Loucy (cell line): ENCODE measurements at regions not wholly inside any gene's neighbourhood (a gene's known extent, or its start where the extent isn't known, plus 50 kb on each side); places are given as distances from the start of the nearest gene placed in this dataset.

ENCODE experiments used
- H2AFZ ChIP-seq: fragments of 200-600 bp; sonication (generic); 2 replicates; pipeline ENCODE4 v1.6.0; 2016; ENCODE audit warnings: antibody characterized with exemption, mild to moderate bottlenecking, low read length, moderate library complexity
- H3F3A ChIP-seq: fragments of 200-600 bp; 2 replicates; pipeline ENCODE4 v1.6.0; 2016; ENCODE audit warnings: antibody characterized with exemption, low read depth, mild to moderate bottlenecking
- H3K27me3 ChIP-seq: fragments of 200-600 bp; sonication (generic); 2 replicates; pipeline ENCODE4 v1.6.1; 2014; ENCODE audit warnings: low read length, mild to moderate bottlenecking; ENCODE audit not compliant: insufficient read depth, poor library complexity, severe bottlenecking
- H3K36me3 ChIP-seq: fragments of 200-600 bp; sonication (generic); 2 replicates; pipeline ENCODE4 v1.6.1; 2016; ENCODE audit warnings: low read length; ENCODE audit not compliant: insufficient read depth
- H3K4me1 ChIP-seq: fragments of 200-600 bp; sonication (generic); 2 replicates; pipeline ENCODE4 v1.5.1; 2014; ENCODE audit warnings: low read length, mild to moderate bottlenecking; ENCODE audit not compliant: insufficient read depth, poor library complexity, severe bottlenecking
- H3K4me2 ChIP-seq: fragments of 200-600 bp; sonication (generic); 2 replicates; pipeline ENCODE4 v1.6.0; 2014; ENCODE audit warnings: antibody characterized with exemption, low read length, low read depth, mild to moderate bottlenecking; ENCODE audit not compliant: poor library complexity, severe bottlenecking
- H3K4me3 ChIP-seq: fragments of 200-600 bp; sonication (generic); 2 replicates; pipeline ENCODE4 v1.5.1; 2014; ENCODE audit warnings: low read length, mild to moderate bottlenecking, mixed read lengths; ENCODE audit not compliant: poor library complexity, severe bottlenecking
- H3K79me2 ChIP-seq: fragments of 200-600 bp; sonication (generic); 2 replicates; pipeline ENCODE4 v1.6.1; 2014; ENCODE audit warnings: low read length; ENCODE audit not compliant: insufficient read depth
- H3K9ac ChIP-seq: fragments of 200-600 bp; sonication (generic); 2 replicates; pipeline ENCODE4 v1.6.0; 2014; ENCODE audit warnings: mild to moderate bottlenecking, low read depth, low read length, moderate library complexity; ENCODE audit not compliant: poor library complexity, severe bottlenecking
- H3K9me2 ChIP-seq: fragments of 200-600 bp; sonication (generic); replicated peaks from 2 replicates; pipeline ENCODE4 v1.6.1; 2016; ENCODE audit warnings: low read depth, low read length, mixed read lengths
- H3K9me3 ChIP-seq: fragments of 200-600 bp; sonication (generic); 2 replicates; pipeline ENCODE4 v1.6.1; 2014; ENCODE audit warnings: mild to moderate bottlenecking, antibody characterized with exemption, low read length, low read depth; ENCODE audit not compliant: insufficient read depth
- H4K20me1 ChIP-seq: fragments of 200-600 bp; sonication (generic); 2 replicates; pipeline ENCODE4 v1.6.0; 2014; ENCODE audit warnings: antibody characterized with exemption, low read length, mild to moderate bottlenecking; ENCODE audit not compliant: insufficient read depth, poor library complexity, severe bottlenecking
- EZH2phosphoT487 ChIP-seq: fragments of 200-600 bp; IDR thresholded peaks from 2 replicates; pipeline ENCODE4 v1.6.1; 2018; ENCODE audit warnings: antibody characterized with exemption, mild to moderate bottlenecking, moderate library complexity, borderline replicate concordance
- TF ChIP-seq, protein P1 (sequence below): fragments of 200-600 bp; sonication (generic); conservative IDR thresholded peaks from 2 replicates; pipeline ENCODE4 v1.5.1; 2014; ENCODE audit warnings: mild to moderate bottlenecking, antibody characterized with exemption, low read length

DNA sequence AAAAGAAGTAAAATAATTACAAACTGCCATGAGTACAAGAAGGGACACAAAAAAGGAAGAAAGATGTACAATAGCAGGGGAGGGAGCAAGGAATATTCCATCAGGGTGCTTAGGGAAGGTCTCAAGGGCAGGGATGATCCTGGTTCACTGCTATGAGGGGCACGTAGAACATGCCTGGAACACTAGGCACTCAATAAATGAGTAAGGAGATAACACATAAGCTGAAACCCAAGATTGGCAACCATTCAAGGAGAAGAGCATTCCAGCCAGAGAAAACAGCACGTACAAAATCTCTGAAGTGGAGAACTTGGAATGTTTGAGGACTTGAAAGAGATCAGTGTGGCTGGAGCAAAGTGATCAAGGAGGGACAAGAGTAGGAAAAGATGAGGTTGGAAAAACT lies 103.2 kb downstream of the FAM161A start:
- Histone ChIP-seq H3K4me3 (no peak overlapping the region), H4K20me1 (no peaks in the 10 kb centered on the region), H3K27me3 (no peaks in the 10 kb centered on the region), H3K4me1 (no peaks in the 10 kb centered on the region), H3K9me2 (no peaks in the 10 kb centered on the region), H3K4me2 (no peak overlapping the region), H3F3A (no peaks in the 10 kb centered on the region), H2AFZ (no peak overlapping the region), H3K9ac (no peak overlapping the region), H3K79me2 (no peaks in the 10 kb centered on the region), H3K9me3 (no peaks in the 10 kb centered on the region), H3K36me3 (no peaks in the 10 kb centered on the region)
- no peak for TF ChIP-seq EZH2phosphoT487
- TF ChIP-seq, protein P1, sequence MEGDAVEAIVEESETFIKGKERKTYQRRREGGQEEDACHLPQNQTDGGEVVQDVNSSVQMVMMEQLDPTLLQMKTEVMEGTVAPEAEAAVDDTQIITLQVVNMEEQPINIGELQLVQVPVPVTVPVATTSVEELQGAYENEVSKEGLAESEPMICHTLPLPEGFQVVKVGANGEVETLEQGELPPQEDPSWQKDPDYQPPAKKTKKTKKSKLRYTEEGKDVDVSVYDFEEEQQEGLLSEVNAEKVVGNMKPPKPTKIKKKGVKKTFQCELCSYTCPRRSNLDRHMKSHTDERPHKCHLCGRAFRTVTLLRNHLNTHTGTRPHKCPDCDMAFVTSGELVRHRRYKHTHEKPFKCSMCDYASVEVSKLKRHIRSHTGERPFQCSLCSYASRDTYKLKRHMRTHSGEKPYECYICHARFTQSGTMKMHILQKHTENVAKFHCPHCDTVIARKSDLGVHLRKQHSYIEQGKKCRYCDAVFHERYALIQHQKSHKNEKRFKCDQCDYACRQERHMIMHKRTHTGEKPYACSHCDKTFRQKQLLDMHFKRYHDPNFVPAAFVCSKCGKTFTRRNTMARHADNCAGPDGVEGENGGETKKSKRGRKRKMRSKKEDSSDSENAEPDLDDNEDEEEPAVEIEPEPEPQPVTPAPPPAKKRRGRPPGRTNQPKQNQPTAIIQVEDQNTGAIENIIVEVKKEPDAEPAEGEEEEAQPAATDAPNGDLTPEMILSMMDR, result no peak

DNA sequence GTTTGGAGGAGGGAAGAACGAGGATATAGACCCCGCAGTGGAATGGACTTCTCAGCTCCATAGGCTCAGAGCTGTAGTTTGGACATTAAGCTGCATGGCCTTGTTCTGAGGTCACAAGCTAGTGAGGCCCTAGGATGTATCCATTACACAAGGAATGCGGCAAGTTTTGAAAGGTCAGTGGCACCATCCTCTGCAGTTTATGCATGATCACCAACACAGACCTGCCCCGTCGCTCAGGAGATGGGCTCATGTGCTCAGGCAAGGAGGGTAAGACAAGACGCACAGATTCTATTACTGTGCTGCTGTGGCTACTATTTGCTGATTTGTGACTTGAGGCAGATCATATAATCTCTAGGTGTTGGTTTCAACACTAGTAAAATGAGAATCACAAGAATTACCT lies 110.9 kb downstream of the FAM161A start:
- no peak for TF ChIP-seq EZH2phosphoT487
- TF ChIP-seq, protein P1, result no peak

DNA sequence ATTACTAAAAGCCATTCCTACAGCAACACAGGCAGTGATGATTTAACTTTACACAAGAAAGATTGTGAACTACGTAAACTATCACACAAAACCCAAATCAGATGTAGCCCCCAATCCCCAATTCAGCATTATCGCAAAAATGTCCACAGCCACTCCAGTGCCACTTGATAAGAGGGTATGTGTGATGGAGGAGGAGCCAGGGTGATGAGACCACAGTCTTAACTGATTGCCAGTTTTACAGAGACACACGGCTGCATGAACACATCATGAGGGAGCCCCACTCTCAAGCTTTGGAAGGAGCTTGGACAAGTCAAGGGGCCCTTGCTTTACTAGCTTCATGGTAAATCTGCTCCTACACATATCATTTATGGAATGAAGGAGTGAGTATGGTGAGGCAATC lies 116.0 kb downstream of the FAM161A start:
- Histone ChIP-seq H3K27me3 (no peaks in the 10 kb centered on the region), H3K4me3 (no peak overlapping the region)
- no peak for TF ChIP-seq EZH2phosphoT487
- TF ChIP-seq, protein P1, result no peak

More for the DNA sequence above, 110.9 kb downstream of the FAM161A start:
- no peaks in the 10 kb centered on the region for H3K9me3 ChIP-seq
- no peak overlapping the region for H3K9ac ChIP-seq
- H3K27me3 ChIP-seq, result no peaks in the 10 kb centered on the region
- H3K36me3 ChIP-seq, result no peaks in the 10 kb centered on the region
- no peaks in the 10 kb centered on the region for H3K79me2 ChIP-seq
- H4K20me1 ChIP-seq, result no peaks in the 10 kb centered on the region
- H3F3A ChIP-seq, result no peaks in the 10 kb centered on the region
- H3K9me2 ChIP-seq, result no peaks in the 10 kb centered on the region
- H3K4me1 ChIP-seq, result no peaks in the 10 kb centered on the region
- H3K4me2 ChIP-seq, result no peak overlapping the region
- no peak overlapping the region for H3K4me3 ChIP-seq
- H2AFZ ChIP-seq, result no peak overlapping the region

More for the DNA sequence above, 116.0 kb downstream of the FAM161A start:
- Histone ChIP-seq H2AFZ (no peak overlapping the region), H4K20me1 (no peaks in the 10 kb centered on the region), H3K4me2 (no peak overlapping the region), H3K4me1 (no peaks in the 10 kb centered on the region), H3K79me2 (no peaks in the 10 kb centered on the region), H3K9me3 (no peaks in the 10 kb centered on the region), H3K9me2 (no peaks in the 10 kb centered on the region), H3K36me3 (no peaks in the 10 kb centered on the region), H3K9ac (no peak overlapping the region), H3F3A (no peaks in the 10 kb centered on the region)
